HEK293 (cell line): ENCODE measurements at regions not wholly inside any gene's neighbourhood (a gene's known extent, or its start where the extent isn't known, plus 50 kb on each side); places are given as distances from the start of the nearest gene placed in this dataset.

Experiments used
- CTCF ChIA-PET: fragments of 350-600 bp; formaldehyde crosslinking; extraction: SDS; loops from one replicate; lab custom pipeline; 2021; ENCODE audit warnings: antibody characterized with exemption; lab: Yijun Ruan, JAX
- POLR2A ChIA-PET: fragments of 300-600 bp; formaldehyde crosslinking; extraction: SDS; loops from one replicate; lab custom pipeline; 2020; ENCODE audit warnings: antibody characterized with exemption, inconsistent platforms; lab: Yijun Ruan, JAX
- H3K27ac ChIP-seq: fragments of 200-500 bp; sonication (Bioruptor generic); 2 replicates; pipeline ENCODE4 v1.5.1; 2014; ENCODE audit warnings: low read depth, low read length, control low read depth, inconsistent platforms; ENCODE audit errors: extremely low read depth
- H3K36me3 ChIP-seq, 2 experiments: fragments of 200-500 bp in 1 of 2; sonication (Bioruptor generic) in 1 of 2; 1 replicate in 1 of 2; 2 replicates in 1 of 2; pipeline ENCODE4 v1.5.1; 2014 to 2017; ENCODE audit warnings: inconsistent platforms in 2 of 2, low read length in 2 of 2; ENCODE audit not compliant: control insufficient read depth in 2 of 2, insufficient read depth in 1 of 2
- H3K4me1 ChIP-seq: fragments of 200-500 bp; sonication (Bioruptor generic); 2 replicates; pipeline ENCODE4 v1.5.1; 2014; ENCODE audit warnings: mild to moderate bottlenecking, low read length, inconsistent platforms; ENCODE audit not compliant: control insufficient read depth, insufficient read depth
- H3K4me3 ChIP-seq: 2 replicates; pipeline ENCODE4 v1.5.1; 2011; ENCODE audit warnings: low read depth, mild to moderate bottlenecking, control low read depth, low read length, moderate library complexity
- H3K9me3 ChIP-seq: fragments of 200-500 bp; sonication (Bioruptor generic); 2 replicates; pipeline ENCODE4 v1.5.1; 2014; ENCODE audit warnings: low read depth, low read length, inconsistent platforms; ENCODE audit not compliant: control insufficient read depth, insufficient read depth
- GLIS2 ChIP-seq: fragments of 450-650 bp; formaldehyde crosslinking; IDR thresholded peaks from 2 replicates; pipeline ENCODE4 v1.5.1; 2016; ENCODE audit warnings: missing biosample characterization, missing genetic modification characterization
- ZNF112 ChIP-seq: fragments of 450-650 bp; formaldehyde crosslinking; IDR thresholded peaks from 2 replicates; pipeline ENCODE4 v1.5.0; 2017; ENCODE audit warnings: missing biosample characterization, missing genetic modification characterization
- ZNF223 ChIP-seq: fragments of 450-650 bp; formaldehyde crosslinking; IDR thresholded peaks from 2 replicates; pipeline ENCODE4 v1.5.1; 2016; ENCODE audit warnings: missing biosample characterization, missing genetic modification characterization
- ZNF248 ChIP-seq: fragments of 450-650 bp; formaldehyde crosslinking; IDR thresholded peaks from 2 replicates; pipeline ENCODE4 v1.5.1; 2017; ENCODE audit warnings: missing biosample characterization, missing genetic modification characterization
- ZNF37A ChIP-seq: fragments of 450-650 bp; IDR thresholded peaks from 2 replicates; pipeline ENCODE4 v1.5.1; 2018; ENCODE audit warnings: missing biosample characterization, missing genetic modification characterization
- ZNF670 ChIP-seq: fragments of 450-650 bp; formaldehyde crosslinking; IDR thresholded peaks from 2 replicates; pipeline ENCODE4 v1.5.1; 2016; ENCODE audit warnings: missing biosample characterization, missing genetic modification characterization, low read depth
- ZNF707 ChIP-seq: fragments of 450-650 bp; formaldehyde crosslinking; IDR thresholded peaks from 2 replicates; pipeline ENCODE4 v1.5.1; 2016; ENCODE audit warnings: missing biosample characterization, missing genetic modification characterization
- ZNF785 ChIP-seq: fragments of 450-650 bp; formaldehyde crosslinking; IDR thresholded peaks from 2 replicates; pipeline ENCODE4 v1.5.1; 2016; ENCODE audit warnings: missing biosample characterization, missing genetic modification characterization
- ZNF843 ChIP-seq: fragments of 450-650 bp; formaldehyde crosslinking; IDR thresholded peaks from 2 replicates; pipeline ENCODE4 v1.5.1; 2016; ENCODE audit warnings: missing biosample characterization, missing genetic modification characterization
- TF ChIP-seq, protein P1 (sequence below): fragments of 450-650 bp; formaldehyde crosslinking; IDR thresholded peaks from 2 replicates; pipeline ENCODE4 v1.5.1; 2017; ENCODE audit warnings: missing biosample characterization, missing genetic modification characterization
- TF ChIP-seq, protein P2 (sequence below): fragments of 450-650 bp; formaldehyde crosslinking; IDR thresholded peaks from 2 replicates; pipeline ENCODE4 v1.5.1; 2016; ENCODE audit warnings: missing biosample characterization, missing genetic modification characterization, borderline replicate concordance
- TF ChIP-seq, protein P3 (sequence below): fragments of 450-650 bp; formaldehyde crosslinking; IDR thresholded peaks from 2 replicates; pipeline ENCODE4 v1.5.1; 2017; ENCODE audit warnings: missing biosample characterization, missing genetic modification characterization
- TF ChIP-seq, protein P4 (sequence below): fragments of 450-650 bp; formaldehyde crosslinking; IDR thresholded peaks from 2 replicates; pipeline ENCODE4 v1.5.1; 2017; ENCODE audit warnings: missing biosample characterization, missing genetic modification characterization
- TF ChIP-seq, protein P5 (sequence below): fragments of 450-650 bp; formaldehyde crosslinking; IDR thresholded peaks from 2 replicates; pipeline ENCODE4 v1.5.1; 2016; ENCODE audit warnings: missing biosample characterization, missing genetic modification characterization
- TF ChIP-seq, protein P6 (sequence below): fragments of 450-650 bp; formaldehyde crosslinking; IDR thresholded peaks from 2 replicates; pipeline ENCODE4 v1.5.1; 2016; ENCODE audit warnings: missing biosample characterization, missing genetic modification characterization

DNA sequence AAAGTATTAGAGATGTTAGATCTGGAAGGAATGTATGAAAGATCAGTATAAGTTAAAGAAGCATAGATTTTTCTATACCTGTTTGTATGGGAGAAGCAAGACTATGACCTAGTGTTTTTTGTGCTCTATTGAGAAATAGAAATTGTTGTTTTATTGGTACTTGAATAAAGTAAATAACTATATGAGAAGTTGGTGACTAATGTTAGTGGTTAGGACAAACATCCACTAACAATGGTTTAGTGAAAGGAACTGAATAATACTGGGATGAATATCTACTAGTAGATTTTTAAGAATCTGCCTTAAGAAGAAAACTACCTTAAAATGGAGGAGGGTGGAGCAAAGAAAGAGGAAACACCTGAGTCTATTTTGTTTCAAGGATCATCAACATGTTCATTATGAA lies 521.1 kb upstream of the POT1 start:
- CTCF ChIA-PET: no interaction called here
- Histone ChIP-seq H3K36me3 (no peaks in the 10 kb centered on the region), H3K4me1 (no peaks in the 10 kb centered on the region), H3K4me3 (no peak overlapping the region), H3K27ac (no peak overlapping the region), H3K9me3 (no peaks in the 10 kb centered on the region)
- TF ChIP-seq, protein P1, sequence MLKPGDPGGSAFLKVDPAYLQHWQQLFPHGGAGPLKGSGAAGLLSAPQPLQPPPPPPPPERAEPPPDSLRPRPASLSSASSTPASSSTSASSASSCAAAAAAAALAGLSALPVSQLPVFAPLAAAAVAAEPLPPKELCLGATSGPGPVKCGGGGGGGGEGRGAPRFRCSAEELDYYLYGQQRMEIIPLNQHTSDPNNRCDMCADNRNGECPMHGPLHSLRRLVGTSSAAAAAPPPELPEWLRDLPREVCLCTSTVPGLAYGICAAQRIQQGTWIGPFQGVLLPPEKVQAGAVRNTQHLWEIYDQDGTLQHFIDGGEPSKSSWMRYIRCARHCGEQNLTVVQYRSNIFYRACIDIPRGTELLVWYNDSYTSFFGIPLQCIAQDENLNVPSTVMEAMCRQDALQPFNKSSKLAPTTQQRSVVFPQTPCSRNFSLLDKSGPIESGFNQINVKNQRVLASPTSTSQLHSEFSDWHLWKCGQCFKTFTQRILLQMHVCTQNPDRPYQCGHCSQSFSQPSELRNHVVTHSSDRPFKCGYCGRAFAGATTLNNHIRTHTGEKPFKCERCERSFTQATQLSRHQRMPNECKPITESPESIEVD: no peak
- no peak for TF ChIP-seq ZNF37A (tag by site-specific recombination)
- TF ChIP-seq, protein P2, sequence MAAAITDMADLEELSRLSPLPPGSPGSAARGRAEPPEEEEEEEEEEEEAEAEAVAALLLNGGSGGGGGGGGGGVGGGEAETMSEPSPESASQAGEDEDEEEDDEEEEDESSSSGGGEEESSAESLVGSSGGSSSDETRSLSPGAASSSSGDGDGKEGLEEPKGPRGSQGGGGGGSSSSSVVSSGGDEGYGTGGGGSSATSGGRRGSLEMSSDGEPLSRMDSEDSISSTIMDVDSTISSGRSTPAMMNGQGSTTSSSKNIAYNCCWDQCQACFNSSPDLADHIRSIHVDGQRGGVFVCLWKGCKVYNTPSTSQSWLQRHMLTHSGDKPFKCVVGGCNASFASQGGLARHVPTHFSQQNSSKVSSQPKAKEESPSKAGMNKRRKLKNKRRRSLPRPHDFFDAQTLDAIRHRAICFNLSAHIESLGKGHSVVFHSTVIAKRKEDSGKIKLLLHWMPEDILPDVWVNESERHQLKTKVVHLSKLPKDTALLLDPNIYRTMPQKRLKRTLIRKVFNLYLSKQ (tag by site-specific recombination): no peak
- TF ChIP-seq ZNF670 (tag by site-specific recombination): no peak
- no peak for TF ChIP-seq ZNF707 (tag by site-specific recombination)
- no peak for TF ChIP-seq ZNF248 (tag by site-specific recombination)
- TF ChIP-seq, protein P3, sequence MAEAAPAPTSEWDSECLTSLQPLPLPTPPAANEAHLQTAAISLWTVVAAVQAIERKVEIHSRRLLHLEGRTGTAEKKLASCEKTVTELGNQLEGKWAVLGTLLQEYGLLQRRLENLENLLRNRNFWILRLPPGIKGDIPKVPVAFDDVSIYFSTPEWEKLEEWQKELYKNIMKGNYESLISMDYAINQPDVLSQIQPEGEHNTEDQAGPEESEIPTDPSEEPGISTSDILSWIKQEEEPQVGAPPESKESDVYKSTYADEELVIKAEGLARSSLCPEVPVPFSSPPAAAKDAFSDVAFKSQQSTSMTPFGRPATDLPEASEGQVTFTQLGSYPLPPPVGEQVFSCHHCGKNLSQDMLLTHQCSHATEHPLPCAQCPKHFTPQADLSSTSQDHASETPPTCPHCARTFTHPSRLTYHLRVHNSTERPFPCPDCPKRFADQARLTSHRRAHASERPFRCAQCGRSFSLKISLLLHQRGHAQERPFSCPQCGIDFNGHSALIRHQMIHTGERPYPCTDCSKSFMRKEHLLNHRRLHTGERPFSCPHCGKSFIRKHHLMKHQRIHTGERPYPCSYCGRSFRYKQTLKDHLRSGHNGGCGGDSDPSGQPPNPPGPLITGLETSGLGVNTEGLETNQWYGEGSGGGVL (tag by site-specific recombination): no peak
- TF ChIP-seq ZNF223: no peak
- TF ChIP-seq ZNF843 (tag by site-specific recombination): no peak
- TF ChIP-seq, protein P4, sequence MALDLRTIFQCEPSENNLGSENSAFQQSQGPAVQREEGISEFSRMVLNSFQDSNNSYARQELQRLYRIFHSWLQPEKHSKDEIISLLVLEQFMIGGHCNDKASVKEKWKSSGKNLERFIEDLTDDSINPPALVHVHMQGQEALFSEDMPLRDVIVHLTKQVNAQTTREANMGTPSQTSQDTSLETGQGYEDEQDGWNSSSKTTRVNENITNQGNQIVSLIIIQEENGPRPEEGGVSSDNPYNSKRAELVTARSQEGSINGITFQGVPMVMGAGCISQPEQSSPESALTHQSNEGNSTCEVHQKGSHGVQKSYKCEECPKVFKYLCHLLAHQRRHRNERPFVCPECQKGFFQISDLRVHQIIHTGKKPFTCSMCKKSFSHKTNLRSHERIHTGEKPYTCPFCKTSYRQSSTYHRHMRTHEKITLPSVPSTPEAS (tag by site-specific recombination): no peak
- TF ChIP-seq, protein P5, sequence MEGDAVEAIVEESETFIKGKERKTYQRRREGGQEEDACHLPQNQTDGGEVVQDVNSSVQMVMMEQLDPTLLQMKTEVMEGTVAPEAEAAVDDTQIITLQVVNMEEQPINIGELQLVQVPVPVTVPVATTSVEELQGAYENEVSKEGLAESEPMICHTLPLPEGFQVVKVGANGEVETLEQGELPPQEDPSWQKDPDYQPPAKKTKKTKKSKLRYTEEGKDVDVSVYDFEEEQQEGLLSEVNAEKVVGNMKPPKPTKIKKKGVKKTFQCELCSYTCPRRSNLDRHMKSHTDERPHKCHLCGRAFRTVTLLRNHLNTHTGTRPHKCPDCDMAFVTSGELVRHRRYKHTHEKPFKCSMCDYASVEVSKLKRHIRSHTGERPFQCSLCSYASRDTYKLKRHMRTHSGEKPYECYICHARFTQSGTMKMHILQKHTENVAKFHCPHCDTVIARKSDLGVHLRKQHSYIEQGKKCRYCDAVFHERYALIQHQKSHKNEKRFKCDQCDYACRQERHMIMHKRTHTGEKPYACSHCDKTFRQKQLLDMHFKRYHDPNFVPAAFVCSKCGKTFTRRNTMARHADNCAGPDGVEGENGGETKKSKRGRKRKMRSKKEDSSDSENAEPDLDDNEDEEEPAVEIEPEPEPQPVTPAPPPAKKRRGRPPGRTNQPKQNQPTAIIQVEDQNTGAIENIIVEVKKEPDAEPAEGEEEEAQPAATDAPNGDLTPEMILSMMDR: no peak
- TF ChIP-seq ZNF112: no peak
- POLR2A ChIA-PET: no interaction called here

DNA sequence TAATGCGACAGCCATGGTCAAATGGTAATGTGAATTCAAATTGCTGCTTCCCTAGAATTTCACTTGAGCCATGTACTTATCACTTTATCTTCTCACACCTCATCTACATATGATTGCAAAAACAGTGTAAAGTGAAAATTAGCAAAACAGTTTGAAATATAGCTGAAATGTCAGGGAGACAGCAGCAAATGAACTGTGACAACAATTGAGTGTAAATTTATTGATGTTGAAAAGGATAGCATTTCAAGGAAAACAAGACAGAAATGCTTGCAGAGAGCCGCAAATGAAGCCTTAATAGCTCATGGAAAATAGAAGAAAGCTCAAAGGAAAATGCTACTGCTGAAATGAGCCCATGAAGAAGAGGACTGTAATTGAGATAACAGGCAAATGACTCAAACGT lies 516.2 kb upstream of the POT1 start:
- Histone ChIP-seq H3K9me3 (no peaks in the 10 kb centered on the region), H3K4me3 (no peak overlapping the region), H3K4me1 (no peaks in the 10 kb centered on the region), H3K27ac (no peak overlapping the region), H3K36me3 (no peaks in the 10 kb centered on the region)
- ChIA-PET CTCF (no interaction called here), POLR2A (no interaction called here)
- TF ChIP-seq ZNF785 (tag by site-specific recombination): no peak
- TF ChIP-seq ZNF37A (tag by site-specific recombination): no peak
- no peak for TF ChIP-seq GLIS2 (tag by site-specific recombination)
- TF ChIP-seq, protein P6, sequence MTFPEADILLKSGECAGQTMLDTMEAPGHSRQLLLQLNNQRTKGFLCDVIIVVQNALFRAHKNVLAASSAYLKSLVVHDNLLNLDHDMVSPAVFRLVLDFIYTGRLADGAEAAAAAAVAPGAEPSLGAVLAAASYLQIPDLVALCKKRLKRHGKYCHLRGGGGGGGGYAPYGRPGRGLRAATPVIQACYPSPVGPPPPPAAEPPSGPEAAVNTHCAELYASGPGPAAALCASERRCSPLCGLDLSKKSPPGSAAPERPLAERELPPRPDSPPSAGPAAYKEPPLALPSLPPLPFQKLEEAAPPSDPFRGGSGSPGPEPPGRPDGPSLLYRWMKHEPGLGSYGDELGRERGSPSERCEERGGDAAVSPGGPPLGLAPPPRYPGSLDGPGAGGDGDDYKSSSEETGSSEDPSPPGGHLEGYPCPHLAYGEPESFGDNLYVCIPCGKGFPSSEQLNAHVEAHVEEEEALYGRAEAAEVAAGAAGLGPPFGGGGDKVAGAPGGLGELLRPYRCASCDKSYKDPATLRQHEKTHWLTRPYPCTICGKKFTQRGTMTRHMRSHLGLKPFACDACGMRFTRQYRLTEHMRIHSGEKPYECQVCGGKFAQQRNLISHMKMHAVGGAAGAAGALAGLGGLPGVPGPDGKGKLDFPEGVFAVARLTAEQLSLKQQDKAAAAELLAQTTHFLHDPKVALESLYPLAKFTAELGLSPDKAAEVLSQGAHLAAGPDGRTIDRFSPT: no peak
